PC-9 (cell line): ENCODE measurements at regions not wholly inside any gene's neighbourhood (a gene's known extent, or its start where the extent isn't known, plus 50 kb on each side); places are given as distances from the start of the nearest gene placed in this dataset.

Source experiments
- EZH2 ChIP-seq: fragments of 200-600 bp; sonication (generic); IDR thresholded peaks from 2 replicates; pipeline ENCODE4 v1.8.0; 2017; ENCODE audit warnings: antibody characterized with exemption, low read depth
- TF ChIP-seq, protein P1 (sequence below): fragments of 200-600 bp; sonication (generic); conservative IDR thresholded peaks from 2 replicates; pipeline ENCODE4 v1.6.1; 2017; ENCODE audit warnings: mixed run types, antibody characterized with exemption, mild to moderate bottlenecking, moderate library complexity

DNA sequence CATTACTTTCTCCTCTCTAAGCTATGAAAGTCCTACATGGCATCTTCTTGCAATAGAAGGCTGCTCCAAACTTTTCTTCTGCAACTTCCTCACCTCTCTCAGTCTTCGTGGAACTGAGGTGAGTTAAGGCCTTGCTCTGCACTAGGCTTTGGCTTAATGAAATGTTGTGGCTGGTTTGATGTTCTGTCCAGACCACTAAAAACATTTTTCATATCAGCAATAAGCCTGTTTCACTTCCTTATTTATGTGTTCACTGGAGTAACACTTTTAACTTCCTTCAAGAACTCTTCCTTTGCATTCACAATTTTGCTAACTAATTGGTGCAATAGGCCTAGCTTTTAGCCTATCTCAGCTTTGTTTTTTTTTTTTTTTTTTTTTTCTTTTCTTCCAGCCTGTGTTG lies 335.3 kb upstream of the NECTIN3 start:
- TF ChIP-seq, protein P1, sequence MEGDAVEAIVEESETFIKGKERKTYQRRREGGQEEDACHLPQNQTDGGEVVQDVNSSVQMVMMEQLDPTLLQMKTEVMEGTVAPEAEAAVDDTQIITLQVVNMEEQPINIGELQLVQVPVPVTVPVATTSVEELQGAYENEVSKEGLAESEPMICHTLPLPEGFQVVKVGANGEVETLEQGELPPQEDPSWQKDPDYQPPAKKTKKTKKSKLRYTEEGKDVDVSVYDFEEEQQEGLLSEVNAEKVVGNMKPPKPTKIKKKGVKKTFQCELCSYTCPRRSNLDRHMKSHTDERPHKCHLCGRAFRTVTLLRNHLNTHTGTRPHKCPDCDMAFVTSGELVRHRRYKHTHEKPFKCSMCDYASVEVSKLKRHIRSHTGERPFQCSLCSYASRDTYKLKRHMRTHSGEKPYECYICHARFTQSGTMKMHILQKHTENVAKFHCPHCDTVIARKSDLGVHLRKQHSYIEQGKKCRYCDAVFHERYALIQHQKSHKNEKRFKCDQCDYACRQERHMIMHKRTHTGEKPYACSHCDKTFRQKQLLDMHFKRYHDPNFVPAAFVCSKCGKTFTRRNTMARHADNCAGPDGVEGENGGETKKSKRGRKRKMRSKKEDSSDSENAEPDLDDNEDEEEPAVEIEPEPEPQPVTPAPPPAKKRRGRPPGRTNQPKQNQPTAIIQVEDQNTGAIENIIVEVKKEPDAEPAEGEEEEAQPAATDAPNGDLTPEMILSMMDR, result no peak
- TF ChIP-seq EZH2, result no peak
